ENCODE measurements at regions not wholly inside any gene's neighbourhood (a gene's known extent, or its start where the extent isn't known, plus 50 kb on each side); places are given as distances from the start of the nearest gene placed in this dataset.

DNA sequence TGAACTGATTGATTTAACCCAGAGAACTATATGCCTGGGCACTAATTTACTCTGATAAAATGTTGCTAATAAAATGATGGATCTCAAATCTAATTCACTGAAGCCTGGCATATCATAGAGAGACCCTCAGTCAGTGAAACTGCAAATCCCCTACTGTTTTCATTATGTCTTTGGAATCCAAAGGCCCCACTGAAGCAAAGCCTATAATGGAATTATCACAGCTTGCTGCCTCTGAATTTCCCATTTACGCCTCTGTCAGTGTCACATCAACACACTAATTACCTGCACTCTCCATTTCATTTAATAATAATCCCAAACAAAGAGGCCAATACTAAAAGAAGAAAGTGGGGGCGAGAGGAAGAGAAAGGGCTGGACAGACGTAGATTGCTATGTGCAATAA is 470.9 kb downstream of the MBD2 start:
- no peak for DNase-seq (ENCODE audit: low read depth)

DNA sequence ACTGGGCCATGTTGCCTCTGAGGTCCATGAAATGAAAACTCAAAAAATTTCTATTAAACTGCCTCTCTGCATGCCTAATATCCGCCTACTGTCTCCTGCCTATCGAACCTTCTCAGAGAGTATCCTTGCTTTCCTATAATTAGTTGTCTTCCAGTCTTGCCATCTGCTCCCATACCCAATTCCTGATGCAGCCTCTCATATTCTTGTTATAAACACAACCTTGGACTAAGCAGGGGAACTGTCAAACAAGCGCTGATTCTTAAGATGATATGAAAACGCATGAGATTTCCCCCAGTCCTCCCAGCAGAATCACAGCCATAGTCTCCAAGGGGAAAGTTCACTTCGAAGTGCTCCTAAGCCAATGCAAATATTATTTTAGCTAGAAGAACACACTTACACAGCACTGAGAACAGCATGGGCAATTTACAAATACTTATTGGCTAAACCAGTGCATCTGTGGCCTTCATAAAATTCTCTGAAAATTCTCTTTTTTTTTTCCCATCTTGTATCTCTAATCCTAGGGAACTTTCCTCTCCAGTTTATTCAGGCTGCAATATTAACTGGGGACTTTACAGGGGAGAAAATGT is 471.6 kb downstream of the MBD2 start:
- DNase-seq (ENCODE audit: low read depth) = no peak

DNA sequence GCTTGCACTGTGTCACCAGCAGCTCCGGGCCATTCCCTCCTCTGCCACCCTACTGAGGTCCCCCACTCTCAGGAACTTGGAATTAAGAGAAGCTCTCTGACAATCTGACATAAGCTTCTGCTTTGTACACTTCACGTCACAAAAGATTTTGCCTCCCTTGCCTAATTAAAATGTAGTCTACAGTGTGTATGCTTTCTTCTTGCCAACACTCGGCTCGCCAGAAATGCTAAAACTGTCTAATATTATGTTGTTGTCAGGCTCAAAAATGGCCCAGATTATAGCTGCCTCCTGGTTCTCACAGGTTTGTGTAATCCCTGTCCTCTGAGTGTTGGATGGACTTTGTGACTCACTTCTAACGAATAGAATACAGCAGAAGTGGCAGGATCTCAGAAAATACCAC is 474.7 kb downstream of the MBD2 start:
- no peak for DNase-seq (ENCODE audit: low read depth)

DNA sequence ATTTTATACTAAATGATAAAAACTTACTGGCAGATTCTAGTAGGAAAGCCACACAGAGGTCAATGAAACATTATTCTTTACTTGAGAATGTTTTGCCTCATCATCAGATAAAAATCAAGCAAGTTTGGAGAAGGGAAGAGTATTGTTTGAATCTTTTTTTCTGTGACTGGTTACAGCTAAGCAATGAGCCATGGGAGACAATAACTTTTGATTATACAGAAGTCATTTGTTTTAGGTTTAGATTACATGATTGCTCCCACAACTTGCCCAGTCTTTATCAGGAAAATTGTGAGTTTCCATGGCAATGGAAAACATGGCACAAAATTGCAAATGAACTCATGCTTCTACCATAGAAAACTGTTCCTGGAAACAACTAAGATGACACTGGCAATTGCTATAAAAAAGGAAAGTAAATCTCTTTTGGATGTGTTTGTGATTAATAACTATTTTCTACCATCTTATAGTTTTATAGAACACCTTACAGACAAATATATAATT is 476.8 kb downstream of the MBD2 start:
- no peak for DNase-seq (ENCODE audit: low read depth)

DNA sequence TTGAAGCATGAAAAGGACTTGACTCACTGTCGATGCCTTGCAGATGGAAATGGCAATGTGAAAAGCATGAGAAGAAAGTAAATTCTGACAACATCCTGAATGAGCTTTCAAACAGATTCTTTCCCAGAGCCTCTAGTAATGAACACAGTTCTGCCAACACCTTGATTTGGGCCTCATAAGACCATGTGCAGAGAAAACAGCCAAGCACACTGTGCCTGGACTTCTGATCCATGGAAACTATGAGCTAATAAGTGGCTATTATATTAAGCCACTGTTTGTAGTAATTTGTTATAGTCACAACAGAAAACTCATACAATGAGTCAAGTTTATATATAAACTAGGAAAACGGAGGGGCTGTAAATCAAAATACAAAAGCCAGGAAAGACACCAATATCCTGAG is 477.3 kb downstream of the MBD2 start:
- DNase-seq (ENCODE audit: low read depth) = no peak

DNA sequence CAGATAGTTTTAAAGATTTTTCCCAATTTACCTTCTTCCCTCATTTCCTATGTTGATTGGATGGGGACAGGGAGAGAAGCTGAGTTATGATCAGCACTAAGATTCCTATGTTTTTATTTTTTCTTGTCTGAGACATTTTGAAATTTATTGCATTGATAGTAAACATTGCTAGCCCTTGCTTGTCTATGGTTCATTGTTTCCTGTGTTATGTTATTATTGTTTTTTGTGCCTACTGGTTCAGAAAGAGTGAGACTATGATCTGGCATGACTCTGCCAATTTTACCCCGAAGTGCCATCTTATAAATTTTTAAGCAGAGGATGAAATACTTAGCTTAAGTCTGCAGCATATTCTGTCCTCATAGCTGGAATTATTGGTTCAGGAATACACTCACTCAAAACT is 478.5 kb downstream of the MBD2 start:
- no peak for DNase-seq (ENCODE audit: low read depth)

DNA sequence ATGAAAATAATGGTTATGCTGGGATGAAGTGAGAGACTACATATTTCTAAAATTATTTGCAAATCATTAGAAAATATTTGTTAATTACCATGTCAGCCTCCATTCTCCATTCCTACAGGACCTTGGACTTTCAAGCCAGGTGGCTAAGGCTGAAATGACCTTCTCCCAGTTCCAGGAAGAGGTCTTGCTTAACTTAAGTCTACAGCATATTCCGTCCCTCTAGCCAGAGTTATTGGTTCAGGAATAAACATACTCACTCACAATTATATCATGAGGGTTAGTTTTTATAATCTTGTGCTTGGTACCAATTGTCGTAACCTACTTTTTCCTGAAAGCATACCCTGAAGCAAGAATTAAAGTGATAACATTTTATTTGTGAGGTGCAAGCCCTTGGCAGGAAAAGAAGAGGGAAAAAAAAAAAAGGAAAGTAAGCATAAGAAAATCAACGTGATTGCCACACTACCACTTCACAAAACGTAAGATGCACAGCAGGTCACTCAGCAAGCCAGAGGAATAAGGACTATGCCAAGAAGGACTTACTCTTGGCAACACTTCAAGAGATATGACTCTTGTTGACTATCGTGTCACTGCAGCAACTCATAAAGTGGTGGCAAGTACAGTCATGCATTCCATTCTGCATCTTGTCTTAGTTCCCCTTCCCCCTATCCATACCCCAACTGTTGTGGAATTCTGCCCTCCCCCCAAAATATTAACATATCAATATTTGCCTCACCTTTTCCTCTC is 479.1 kb downstream of the MBD2 start:
- DNase-seq (ENCODE audit: low read depth) = no peak

DNA sequence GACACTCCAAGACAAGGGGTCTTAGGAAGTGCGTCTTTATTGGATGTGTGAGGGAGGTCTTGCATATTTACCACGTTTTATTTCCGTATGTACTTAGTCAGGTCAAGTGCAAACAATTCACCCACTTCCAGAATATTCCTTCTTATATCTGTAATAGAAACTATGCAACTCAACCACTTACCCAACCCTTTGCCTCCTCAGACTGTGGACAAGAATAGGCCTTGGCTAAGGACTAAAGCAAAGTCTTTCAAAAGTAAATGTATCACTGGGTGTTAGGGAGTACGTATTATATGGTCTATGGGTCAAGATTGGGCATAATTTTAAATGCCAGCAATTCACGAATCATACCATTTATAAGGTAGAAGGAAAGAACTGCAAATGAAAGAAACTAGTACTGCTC is 484.8 kb downstream of the MBD2 start:
- DNase-seq (ENCODE audit: low read depth) = no peak

DNA sequence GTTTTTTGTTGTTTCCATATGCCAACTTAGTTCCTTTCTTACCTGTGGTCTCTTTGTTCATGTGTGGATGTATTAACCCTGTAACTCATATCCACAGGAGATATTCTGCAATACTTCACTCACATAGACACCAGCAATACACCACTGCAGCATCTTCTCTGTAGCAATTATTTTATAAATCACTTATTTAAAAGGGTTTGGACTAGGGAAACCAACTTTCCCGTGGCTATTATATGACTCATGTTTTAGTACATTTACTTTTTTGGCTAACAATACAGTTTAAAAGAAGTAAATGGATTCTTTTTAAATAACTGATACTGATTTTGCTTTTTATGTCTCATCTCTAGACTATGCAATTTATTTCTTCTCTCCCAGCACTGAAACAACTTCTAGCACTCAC is 488.9 kb downstream of the MBD2 start:
- no peak for DNase-seq (ENCODE audit: low read depth)

DNA sequence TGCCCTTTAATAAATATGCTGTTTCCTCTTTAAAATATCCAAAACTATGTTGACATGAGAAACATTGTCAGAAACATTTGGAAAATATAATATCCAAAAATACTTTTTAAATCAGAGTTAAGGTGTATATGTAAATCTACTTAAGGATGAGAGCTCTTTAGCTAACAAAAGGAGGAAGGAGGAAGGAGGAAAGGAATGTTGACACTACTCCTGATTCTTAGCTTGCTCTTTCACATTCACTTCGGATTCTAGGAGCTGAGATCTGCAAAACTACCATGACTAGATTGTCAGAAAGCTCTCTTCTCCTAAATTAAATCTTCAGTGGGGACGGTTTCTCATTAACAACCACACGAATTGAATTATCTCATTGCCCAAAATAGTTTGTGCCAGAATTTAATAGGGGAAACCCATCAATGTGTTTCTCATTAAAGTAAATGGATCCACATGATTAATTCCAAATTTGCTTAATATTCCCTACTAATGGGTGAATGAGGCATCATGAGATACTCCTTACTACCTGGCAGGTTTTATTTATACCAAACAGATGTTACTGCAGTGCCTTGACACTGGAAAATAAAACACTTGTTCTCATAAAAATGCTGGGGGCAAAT is 509.1 kb downstream of the MBD2 start:
- no peak for DNase-seq (ENCODE audit: low read depth)

DNA sequence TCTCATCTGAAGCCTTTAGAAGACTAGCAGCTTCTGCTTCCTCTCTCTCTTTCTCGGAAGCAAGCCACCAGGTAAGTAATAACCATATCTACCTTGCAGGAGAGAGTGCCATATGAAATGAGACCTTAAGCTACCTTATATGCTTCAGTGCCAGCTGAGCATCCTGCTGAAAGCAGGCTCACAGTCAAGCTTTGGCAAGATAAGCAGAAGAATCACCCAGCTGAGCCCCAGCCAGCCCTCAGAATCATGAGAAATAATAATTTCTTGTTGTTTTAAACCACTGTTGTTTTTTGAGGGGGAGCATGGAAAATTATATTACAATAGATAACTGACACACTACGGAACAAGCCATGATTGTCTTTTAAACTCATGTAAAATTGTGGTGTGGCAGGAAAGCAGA is 514.4 kb downstream of the MBD2 start:
- DNase-seq (ENCODE audit: low read depth) = no peak

DNA sequence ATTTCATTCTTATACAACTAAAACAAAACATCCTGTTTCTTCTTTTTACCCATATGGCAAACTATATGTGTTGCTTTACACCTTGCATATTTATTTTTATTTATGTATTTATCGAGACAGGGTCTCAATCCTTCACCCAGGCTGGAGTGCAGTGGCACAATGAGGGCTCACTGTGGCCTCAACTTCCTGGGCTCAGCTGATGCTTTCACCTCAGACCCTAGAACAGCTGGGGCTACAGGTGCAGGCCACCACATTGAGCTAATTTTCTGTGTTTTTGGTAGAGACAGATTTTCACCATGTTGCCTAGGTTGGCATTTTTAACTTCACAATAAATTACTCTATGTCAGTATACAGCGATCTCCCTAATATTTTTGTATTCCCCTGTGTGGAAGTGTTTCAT is 522.0 kb downstream of the MBD2 start:
- no peak for DNase-seq (ENCODE audit: low read depth)

DNA sequence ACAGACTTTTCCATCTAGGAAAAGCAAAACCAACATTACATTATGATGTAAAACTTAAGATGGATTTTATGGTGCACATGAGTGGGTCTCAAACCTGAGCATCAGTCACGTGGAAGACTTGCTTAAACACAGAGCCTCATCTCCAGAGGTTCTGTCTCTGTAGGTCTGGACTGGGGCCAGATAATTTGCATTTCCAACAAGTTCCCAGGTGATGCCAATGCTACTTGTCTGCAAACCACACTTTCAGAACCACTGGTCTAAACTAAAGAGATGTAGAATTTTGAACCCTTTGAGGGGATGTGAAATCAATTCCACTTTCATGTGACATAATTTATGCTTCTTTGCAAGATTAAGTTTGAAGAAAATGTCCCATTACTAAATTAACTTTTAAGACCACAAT is 522.8 kb downstream of the MBD2 start:
- DNase-seq (ENCODE audit: low read depth) = no peak

DNA sequence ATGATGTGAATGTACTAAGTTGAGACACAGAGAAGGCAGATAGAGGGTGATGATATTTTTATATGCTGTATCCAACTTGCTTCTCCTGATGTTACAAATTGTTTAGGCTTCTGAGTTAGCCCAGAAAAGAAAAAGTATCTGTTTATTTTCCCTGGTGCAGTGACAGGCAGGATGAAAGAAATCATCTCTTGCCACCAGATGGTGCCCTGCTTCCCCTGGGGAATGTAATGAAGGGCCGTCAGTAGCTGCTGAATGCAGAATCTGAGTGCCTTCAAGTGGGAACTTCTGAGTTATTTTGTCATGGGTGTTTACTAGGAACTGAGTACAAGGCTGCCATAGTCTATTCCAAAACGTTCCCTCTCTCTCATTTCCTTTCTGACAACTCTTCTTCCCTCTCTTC is 525.6 kb downstream of the MBD2 start:
- no peak for DNase-seq (ENCODE audit: low read depth)

DNA sequence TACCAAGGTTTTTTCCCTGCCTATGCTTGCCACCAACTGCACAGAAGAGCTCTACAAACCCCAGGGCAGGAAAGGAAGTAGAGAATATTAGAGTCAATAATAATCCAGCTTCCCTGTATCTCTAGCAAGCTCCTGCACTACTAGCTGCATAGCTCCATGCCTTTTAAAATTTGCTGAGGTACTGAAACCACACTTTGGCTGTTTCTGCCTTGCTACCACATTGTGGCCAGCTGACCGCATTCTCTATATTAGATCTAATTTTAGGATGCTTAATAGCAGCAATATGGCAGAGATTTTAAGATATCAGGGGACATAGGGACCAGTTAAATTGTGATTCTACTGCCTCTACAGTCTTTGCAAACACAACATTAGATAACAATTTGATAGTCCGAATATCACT is 534.6 kb downstream of the MBD2 start:
- no peak for DNase-seq (ENCODE audit: low read depth)

DNA sequence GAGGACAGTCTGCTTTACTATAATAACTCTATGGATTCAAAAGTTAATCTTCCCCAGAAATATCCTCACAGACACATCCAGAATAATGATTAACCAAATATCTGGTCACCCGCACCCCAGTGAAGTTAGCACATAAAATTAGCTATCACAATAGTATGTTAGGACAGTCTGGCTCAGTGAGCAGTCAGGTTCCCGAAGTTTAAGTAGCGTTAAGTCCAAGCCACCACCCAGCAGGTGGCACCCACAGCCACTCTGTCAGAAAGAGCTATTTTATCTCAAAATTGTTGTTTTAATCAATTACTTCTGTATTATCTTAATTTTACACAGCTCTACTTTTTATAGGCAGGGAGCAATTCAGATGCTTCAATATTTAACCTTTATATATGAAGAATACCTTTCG is 537.5 kb downstream of the MBD2 start:
- DNase-seq (ENCODE audit: low read depth) = no peak

DNA sequence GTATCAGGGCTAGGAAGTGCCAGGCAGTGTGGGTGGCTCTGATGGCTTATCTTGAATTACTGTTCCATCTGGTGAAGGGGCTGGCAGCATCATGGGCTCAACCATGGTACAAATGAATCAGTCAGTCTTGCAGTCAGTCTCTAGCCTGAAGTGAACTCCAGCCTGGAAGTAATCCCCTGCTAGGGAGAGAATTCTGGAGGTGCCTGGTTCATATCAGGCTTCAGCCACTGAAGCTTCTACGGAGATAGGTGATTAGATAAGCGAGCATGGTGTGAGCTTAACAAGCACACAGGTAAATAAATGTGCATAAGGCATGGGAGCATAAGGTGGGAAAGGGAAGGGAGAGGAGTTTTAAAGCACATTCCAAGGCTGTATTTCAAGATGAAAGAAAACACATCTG is 541.7 kb downstream of the MBD2 start:
- DNase-seq (ENCODE audit: low read depth) = no peak

DNA sequence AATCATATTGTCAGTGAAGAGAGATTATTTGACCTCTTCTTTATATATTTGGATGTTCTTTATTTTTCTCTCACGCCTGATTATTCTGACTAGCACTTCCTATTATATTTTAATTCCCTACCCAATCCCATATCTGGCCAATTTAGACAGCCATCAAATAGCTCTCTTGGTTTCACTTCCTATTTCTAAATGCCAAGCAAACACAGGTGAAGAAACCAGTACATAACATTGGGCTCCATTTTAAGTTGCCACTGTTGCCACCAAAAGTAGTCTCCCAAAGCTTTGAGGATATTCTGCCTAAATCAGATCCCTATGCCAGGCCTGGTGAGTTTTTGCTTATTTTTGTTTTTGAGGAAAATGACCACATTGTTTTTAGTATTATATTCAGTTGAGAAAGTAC is 547.0 kb downstream of the MBD2 start:
- no peak for DNase-seq (ENCODE audit: low read depth)

DNA sequence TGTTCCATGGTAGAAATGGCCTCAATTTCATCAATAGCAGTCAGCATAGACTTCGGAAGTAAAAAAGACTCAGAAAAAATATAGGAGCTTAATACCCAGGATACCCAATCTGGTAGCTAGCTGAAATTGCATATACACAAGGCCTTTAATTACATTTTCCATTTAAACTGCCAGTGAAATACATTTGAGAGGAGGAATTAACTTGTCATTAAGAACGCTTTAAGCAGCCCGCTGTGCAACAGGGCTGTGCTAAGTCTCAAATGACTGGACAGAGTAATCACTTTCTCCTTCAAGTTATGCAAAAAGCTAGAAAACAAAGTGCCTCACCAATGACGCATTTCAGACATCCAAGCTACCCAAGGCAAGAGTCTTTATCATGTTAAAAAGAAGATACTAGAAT is 558.8 kb downstream of the MBD2 start:
- no peak for DNase-seq (ENCODE audit: low read depth)

DNA sequence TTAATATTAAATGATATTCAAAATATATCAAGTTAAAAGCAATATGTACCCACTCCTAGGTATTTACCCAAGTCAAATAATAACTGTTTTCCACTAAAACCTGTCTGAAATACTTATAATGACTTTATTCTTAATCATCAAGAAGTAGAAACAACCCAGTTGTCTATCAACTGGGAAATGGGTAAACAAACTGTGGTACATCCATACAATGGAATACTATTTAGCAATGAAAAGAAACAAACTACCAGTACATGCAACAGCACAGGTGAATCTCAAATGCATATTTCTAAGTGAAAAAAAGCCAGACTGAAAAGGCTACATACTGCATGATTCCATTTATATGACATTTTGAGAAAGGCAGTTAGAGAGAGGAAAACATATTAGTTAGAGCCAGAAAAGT is 559.9 kb downstream of the MBD2 start:
- DNase-seq (ENCODE audit: low read depth) = no peak

DNA sequence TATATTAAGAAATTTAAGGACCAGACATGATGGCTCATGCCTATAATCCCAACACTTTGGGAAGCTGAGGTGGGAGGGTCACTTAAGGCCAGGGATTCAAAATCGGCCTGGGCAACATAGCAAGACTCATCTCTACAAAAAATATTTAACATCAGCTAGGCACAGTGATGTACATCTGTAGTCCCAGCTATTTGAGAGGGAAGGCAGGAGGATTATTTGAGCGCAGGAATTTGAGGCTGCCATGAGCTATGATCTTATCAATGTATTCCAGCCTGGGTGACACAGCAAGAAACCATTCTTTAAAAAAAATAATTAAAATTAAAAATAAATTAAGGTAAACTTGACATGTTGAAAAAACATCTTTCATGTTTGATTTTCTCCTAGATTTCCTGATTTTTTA is 564.2 kb downstream of the MBD2 start:
- DNase-seq (ENCODE audit: low read depth) = no peak

DNA sequence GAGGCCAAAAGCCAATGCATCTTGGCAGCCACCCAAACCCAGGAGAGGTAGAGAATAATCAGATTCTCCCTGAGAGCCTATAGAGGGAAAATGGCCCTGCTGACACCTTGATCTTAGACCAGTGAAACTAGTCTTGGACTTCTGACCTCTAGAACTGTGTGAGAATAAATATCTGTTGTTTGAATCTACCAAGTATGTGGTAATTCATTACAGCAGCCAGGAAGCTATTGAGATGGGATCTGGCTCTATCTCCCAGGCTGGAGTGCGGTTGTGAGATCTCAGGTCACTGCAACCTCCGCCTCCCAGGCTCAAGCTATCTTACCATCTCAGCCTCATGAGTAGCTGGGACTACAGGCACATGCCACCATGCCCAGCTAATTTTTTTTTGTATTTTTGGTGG is 567.2 kb downstream of the MBD2 start:
- no peak for DNase-seq (ENCODE audit: low read depth)

DNA sequence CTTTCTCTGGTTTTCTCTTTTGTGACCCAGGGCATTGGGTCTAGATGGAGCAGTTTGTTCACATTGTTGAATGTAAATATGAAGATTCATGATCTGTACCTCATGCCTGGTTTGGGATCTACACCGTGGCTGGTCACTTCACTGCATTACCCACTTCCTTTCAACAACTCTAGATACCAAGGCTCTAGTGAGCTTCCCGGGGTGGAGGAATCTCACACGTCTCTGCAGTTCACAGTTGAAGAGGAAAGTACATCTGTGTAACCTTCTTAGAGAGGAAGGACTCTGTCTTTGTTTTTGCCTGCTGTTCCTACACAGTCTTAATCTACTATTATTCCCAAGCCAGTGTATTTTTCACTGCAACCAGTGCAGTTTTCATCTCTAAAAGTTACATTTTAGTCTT is 574.8 kb downstream of the MBD2 start:
- no peak for DNase-seq (ENCODE audit: low read depth)

Measured in amniotic epithelial cell (primary cell).